Thyroid gland (tissue), 4 donors: ENCODE measurements at regions not wholly inside any gene's neighbourhood (a gene's known extent, or its start where the extent isn't known, plus 50 kb on each side); places are given as distances from the start of the nearest gene placed in this dataset.

ENCODE experiments used
- POLR2A ChIP-seq, 2 donors: fragments of 450-650 bp; IDR thresholded peaks; one replicate each; pipeline ENCODE4 v1.6.1; 2017; ENCODE audit warnings: antibody characterized with exemption in 2 of 2, mild to moderate bottlenecking in 2 of 2, moderate library complexity in 1 of 2
- TF ChIP-seq, protein P1 (sequence below), 6 experiments: fragments of 200-600 bp in 3 of 6; fragments of 450-650 bp in 3 of 6; sonication (generic) in 3 of 6; IDR thresholded peaks; one replicate each; pipeline ENCODE4 v1.5.1; 2016 to 2019; ENCODE audit warnings: antibody characterized with exemption in 6 of 6, mild to moderate bottlenecking in 2 of 6, inconsistent platforms in 1 of 6, moderate library complexity in 1 of 6

DNA sequence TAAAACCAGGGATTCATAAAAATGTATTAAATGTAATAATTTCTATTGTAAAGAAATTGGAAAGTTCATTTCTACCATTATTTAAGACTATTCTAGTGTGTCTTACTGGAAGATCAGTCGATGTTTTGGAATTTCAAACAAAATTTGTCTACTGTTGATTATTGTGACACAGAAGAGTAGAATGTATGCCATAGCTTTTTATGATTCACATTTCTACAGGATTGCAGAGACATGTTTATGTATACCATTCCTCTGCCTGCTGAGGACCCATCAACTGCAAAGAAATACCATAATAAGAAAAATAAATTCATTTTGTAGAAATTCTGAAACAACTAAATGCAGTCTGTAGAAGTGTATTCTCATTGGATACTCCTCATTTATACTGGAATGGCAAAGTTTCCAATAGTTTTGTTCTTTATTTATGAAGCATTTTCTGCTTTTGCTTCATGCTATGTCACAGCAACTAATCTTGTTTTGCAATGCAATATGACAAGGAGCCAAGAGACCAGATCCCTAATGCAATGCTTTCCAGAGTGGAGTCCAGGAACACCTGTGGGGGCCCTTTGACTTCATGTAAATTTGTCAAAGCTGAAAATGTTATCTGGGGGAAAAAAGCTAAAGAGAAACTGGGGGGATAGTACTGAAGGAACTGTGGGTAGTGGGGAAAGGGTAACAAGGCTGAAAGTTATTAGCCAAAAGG is 172.9 kb upstream of the LRIG3 start:
- TF ChIP-seq, protein P1, sequence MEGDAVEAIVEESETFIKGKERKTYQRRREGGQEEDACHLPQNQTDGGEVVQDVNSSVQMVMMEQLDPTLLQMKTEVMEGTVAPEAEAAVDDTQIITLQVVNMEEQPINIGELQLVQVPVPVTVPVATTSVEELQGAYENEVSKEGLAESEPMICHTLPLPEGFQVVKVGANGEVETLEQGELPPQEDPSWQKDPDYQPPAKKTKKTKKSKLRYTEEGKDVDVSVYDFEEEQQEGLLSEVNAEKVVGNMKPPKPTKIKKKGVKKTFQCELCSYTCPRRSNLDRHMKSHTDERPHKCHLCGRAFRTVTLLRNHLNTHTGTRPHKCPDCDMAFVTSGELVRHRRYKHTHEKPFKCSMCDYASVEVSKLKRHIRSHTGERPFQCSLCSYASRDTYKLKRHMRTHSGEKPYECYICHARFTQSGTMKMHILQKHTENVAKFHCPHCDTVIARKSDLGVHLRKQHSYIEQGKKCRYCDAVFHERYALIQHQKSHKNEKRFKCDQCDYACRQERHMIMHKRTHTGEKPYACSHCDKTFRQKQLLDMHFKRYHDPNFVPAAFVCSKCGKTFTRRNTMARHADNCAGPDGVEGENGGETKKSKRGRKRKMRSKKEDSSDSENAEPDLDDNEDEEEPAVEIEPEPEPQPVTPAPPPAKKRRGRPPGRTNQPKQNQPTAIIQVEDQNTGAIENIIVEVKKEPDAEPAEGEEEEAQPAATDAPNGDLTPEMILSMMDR (IDR thresholded peaks at IDR 0.05): no peak
- TF ChIP-seq POLR2A (IDR thresholded peaks at IDR 0.05): no peak
